GM19463 (cell line): ENCODE measurements at regions not wholly inside any gene's neighbourhood (a gene's known extent, or its start where the extent isn't known, plus 50 kb on each side); places are given as distances from the start of the nearest gene placed in this dataset.
"Not testable (repeated sequence)": the region's sequence is repeated elsewhere in the genome, so short reads cannot be mapped to it uniquely, and the experiment has no call there.

ENCODE experiments used
- ATAC-seq: cut with Tn5 transposase; IDR thresholded peaks from one replicate; pipeline ENCODE4 v1.9.1; 2021; ENCODE audit warnings: mild to moderate bottlenecking, moderate library complexity; ENCODE audit not compliant: unreplicated experiment

DNA sequence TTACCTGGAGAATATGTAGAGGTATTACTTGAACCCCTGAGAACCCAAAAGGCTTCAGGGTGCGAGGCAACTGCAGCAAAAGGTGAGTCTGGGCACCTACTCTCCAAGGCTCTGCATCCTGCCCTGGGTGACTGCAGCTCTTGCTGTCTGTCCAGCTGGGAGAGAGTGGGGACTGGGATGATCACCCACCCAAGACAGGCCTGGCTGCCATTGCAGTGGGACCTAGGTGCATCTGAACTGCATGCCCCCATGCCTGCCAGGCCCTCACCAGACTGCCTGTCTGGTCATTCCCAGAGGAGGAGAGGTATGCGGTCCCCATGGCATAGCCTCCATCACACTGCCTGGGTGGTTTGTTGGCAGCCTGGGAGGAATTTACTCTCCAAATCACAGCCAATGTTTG is 563.9 kb downstream of the TFAP2A start:
- ATAC-seq = no peak

DNA sequence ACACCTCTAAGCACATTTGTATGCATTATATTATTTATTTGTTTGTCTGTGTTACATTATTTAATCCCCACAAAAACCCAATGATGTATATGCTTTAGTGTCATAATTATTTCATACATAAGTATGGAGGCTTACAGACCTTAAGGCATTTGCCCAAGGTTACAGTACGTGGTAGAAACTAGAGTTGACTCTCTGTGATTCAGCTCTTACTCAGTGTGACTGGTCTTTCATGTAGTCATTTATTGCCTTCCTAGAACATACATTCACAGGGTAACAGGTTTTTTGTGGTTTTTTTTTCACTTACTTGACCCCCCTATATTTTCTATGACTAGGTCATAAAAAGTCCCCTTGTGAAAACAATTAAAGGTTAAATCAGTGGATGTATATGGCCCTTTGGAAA is 566.8 kb downstream of the TFAP2A start:
- no peak for ATAC-seq

DNA sequence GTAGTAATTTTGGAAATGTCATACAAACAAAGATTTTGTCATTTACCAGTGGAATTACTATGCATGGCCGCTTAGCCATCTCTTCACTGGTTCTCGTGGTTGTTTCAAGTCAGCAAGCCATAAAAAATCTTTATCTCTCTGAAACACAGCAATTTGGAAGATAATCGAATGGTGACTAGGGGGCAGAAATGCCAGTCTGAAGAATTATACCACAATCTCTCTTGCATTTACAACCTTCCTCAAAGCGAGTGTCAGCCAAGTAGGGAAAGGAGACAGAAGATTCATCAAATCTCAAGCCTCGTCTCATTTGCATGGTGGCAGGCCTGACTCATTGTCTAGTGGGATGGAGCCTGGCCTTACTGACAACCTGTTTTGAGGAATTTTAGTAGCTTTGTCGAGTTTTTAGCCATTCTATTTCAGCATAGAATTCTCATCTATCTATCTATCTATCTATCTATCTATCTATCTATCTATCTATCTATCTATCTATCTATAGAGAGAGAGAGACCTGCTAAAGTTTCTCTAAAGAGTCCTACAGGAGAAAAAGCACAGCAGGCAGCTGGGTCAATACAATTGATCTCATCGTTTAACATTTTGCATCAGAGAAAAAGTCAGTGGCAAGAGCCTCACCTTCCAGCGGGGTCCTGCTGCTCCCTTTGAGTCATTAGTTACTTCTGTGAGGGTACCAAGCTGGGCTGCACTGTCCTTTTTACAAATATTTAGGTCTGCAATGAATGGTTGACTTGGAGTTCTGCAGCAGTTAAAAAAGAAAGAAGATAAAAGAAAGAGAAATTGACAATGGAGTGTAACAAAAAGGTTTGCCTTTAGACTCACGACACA is 572.8 kb downstream of the TFAP2A start:
- no peak for ATAC-seq

DNA sequence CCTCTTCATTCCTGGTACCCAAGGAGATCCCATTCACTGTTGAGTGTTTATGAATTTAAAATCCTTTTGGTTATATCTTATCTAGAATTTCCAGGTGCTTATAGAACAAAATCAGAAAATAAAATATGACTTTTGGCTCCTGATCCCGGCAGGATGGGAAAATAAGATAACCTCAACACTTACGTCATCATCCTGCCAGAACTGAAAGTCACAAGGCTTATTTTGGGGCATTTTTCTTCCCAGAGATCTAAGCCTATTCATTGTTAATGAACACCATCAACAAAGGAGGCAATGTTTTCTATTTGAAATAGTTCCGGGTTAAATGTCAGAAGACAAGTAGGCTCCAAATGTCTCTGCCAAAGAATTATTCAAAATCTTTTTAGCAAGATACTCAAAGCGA is 580.6 kb downstream of the TFAP2A start:
- ATAC-seq = no peak

DNA sequence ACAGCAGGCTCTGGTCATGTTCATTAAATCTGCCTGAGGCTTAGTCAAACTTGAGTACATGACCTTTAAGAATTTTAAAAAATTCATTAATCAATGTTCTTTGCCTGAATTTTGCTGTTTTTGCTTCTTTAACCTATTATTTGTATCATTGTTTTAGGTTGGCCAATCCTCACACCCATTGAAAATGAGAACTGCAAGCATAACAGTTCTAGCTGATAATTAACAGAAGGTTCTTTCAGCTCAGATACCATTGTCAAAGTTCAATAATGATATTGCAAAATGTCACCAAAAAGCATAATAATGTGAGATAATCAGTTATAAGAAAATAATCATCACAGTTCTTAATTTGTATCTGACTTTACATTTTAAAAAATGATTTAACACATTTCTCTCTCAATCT is 583.1 kb downstream of the TFAP2A start:
- no peak for ATAC-seq

DNA sequence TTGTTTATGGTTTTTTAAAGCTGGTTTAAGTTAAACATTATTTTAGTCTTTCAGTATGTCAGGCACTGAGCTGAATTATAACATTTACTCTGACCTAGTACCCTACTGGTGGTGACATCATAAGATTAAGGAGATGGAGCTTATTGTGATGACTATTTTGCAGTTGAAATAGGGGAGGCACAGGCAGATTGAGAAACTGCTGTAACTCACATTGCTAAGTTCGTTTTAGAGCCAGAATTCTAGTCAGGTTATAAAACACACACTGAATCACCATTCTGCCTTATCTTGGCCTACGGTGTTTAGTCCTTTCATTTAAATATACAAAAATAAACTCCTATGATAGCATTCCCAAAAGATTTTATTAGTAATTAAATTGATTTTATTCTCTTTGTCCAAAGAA is 584.1 kb downstream of the TFAP2A start:
- no peak for ATAC-seq

DNA sequence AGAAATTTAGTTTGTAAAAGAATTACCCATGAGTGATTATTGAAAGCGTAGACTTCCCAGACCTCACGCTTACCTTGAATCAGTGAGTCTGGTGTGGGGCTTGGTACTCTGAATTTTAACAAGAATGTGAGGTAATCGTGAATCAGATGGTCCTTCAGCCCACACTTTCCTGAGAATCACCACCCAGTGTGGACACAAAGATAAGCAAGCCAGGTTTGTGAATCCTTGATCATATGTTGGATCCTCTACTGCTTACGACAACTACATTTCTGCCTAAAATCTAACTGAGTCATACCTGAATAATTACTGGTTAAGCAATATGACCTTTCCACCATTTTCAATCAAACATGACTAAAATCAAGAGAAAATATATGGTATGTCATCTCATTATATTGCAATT is 589.3 kb downstream of the TFAP2A start:
- no peak for ATAC-seq

DNA sequence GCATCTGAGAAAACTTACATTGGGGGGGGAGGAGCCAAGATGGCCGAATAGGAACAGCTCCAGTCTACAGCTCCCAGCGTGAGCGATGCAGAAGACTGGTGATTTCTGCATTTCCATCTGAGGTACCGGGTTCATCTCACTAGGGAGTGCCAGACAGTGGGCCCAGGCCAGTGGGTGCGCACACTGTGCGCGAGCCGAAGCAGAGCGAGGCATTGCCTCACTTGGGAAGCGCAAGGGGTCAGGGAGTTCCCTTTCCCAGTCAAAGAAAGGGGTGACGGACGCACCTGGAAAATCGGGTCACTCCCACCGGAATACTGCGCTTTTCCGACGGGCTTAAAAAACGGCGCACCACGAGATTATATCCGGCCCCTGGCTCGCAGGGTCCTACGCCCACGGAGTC is 604.1 kb downstream of the TFAP2A start:
- not testable (repeated sequence) for ATAC-seq

DNA sequence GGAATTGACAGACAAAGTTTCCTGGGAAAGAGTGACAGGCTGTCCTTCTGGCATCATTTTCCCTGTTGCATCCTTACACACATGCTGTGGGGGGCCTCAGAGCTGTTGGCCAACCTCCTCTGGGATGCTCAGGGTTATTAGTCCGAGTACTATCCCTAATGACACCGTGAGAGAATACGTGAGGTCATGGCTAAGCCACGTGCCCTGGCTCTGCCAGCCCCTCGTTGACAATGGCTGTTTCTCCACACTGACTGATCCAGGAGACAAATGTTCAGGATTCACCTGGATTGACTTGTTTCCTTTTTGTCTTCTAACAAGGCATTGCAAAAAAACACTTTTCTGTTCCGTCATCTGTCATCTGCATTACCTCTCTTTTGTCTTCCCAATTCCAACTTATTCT is 604.6 kb downstream of the TFAP2A start:
- ATAC-seq = no peak

DNA sequence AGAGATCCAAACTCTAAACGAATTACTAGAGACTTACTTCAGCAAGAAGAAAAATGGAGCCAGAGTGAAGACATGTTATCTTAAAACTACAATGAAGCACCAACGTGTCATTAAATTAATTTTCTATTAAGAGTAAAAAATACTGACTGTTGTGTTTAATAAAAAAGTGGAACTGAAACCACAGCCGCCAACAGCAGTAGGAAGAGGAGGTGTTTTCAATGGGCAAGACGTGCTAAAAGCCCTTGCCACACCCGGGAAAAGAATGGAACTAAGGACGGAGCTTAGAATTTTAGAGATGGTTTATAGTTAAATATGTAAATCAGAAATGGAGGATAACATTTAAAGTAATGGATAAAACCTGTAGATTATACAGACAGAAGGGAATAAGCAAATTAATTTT is 608.7 kb downstream of the TFAP2A start:
- no peak for ATAC-seq

DNA sequence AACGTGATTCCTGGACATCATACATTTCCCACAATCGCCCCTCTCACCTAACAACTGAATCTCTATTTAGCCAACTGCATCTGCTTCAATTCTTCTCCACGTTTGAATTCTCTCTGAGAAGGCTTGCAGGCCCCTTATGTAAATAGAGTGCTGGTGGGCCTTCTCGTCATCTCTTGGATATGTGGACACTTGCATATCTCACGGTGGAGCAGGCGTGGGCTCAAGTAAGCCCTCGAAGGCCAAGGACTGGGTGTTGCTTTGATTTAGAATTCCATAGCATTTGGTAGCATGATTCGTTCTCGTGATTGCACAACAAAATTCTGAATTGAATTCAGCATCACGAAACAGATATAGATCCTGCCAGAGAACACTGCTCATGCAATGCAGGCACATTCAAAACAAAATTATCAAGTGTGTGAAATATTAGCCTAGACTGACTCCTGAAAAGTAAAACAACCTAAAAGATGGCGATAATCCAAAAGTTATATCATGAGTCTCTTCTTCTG is 613.6 kb downstream of the TFAP2A start:
- no peak for ATAC-seq

DNA sequence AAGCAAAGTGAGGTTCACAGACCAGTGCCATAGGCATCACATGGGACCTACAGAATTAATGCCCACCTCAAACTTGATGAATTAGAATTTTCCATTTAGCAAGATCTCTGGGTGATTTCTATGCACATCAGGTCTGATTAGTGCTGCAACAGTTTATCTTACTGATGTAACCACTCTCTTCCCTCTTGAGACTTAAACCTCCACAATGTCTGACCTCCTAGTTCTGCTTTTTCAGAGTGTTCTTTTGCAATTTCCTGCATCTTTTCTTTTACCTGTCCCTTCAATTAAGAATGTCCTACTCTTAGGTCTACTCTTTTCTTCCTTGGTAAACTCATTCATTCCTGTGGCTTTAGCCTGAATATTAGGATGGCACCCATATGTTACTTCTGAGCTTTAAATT is 615.3 kb downstream of the TFAP2A start:
- no peak for ATAC-seq

DNA sequence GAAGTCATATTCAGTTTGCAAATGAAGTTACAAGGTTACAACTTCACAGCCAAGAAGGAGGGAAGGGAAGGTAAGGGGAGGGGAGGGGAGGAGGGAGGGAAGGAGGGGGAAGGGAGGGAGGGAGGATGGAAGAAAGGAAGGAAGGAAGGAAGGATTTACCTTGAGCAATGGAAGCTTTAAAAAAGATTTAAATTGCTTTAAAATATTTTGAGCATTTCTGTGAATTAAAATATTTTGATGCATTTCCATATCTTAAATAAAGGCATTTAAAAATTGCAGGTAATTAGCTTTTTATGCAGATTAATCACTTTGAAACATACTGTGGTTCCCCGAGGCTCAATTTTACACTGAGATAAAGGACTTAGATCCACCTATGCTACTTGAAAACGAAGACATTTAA is 618.0 kb downstream of the TFAP2A start:
- ATAC-seq = no peak

DNA sequence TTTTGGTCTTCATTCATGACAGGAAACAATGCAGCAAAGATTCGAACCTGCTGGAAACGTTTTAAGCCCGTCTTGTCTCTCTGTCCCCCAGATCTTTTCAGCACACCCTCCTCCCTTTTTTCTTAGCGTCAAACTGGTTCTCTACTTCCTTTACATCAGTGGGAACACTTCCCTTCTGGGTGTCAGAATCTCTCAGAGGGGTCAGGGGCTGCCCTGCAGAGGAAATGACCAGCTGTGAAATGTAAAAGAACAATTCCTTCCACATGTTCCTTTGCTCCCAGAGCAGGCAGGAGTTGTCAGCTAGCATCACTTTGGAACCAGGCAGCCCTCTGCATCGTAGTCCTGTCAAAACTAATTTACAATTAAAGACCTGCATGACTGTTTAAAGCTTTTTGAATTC is 619.0 kb downstream of the TFAP2A start:
- ATAC-seq = no peak

DNA sequence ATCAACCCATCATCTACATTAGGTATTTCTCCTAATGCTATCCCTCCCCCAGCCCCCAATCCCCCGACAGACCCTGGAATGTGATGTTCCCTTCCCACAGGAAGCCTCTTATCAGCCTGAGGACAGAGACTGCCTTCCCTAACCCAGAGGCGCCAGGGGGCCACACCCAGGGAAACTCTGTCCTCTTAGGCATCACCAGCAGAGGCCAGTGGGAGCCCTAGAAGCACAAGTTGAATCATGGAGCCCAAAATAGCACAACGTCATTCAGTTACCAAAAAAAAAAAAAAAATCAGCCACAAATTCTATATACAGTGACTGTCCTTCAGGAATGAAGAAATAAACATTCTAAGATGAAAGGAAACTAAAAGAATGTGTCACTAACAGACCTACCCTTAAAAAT is 625.7 kb downstream of the TFAP2A start:
- ATAC-seq = no peak

DNA sequence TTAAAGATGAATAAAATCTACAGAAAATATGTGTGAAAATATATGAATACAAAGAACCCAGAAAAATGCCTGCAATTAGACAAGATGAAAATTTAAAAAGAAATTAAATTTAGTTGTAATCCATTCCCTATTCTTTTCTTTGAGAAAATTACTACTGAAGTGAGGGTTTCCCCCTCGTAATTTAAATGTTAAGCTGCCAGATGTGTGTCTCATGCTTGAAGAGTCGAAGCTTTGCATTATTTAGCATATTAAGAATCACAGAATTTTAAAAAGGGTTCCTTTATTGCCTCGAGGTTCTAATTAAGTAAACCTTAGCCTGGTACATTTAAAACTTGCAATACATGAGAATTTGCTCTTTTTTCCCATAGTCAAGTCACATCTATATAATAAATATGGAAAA is 630.1 kb downstream of the TFAP2A start:
- no peak for ATAC-seq

DNA sequence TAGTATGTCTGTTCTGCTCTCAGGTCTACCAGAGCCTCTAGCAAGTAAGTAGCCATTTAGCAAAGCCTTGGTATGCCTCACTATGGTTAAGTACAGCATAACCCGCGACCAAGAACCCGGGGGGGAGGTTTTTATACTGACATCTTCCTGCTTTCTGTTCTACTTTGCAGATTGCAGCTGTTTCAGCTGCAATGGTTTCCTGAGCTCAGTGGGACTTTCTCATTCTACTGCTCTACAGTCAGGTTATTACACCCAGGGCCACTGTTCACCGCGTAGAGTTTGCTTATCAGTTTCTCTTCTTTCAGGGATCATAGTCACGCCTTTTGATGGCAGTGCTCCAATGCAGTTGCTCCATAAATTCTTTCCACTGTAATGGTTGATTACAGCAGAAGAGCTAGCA is 631.3 kb downstream of the TFAP2A start:
- ATAC-seq = no peak

DNA sequence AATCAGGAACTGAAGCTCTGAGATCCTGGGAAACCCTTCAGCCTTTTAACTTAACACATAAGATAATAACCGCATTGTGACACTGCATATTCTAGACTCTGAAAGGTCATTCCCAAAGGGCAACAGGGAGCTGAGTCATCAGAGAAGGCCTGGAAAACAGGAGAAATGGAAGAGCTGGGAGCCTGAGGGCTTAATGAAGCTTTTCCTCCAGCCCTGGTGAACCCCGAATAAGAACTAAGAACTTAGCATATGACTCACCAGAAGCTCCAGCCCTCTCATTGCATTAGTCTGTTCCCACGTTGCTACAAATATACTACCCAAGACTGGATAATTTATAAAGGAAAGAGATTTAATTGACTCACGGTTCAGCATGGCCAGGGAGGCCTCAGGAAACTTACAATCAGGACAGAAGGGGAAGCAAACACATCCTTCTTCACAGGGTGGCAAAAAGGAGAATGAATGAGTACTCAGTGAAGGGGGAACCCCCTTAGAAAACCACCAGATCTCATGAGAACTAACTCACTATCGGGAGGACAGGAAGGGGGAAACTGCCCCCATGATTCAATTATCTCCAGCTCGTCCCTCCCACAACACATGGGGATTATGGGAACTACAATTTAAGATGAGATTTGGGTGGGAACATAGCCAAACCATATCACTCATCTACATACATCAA is 648.5 kb downstream of the TFAP2A start:
- peak; percentile 53 for ATAC-seq

DNA sequence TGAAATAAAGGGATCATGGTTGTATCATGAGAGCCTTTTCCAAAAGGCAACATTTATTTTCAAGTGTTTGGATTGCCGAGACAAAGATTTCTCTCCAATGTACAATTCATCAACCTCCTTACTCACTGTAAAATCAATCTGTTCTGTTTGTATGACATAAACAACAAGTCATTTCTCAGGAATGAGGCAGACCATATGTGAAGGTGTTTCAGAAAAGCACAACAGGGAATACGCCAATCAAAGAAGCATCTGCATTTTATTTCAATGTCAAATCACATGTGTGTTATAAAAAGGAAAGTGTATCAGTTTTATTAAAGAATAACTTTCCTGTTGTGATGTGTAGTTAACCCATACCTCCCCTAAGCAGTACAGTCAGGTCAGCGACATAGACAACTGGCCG is 653.7 kb downstream of the TFAP2A start:
- ATAC-seq = no peak

DNA sequence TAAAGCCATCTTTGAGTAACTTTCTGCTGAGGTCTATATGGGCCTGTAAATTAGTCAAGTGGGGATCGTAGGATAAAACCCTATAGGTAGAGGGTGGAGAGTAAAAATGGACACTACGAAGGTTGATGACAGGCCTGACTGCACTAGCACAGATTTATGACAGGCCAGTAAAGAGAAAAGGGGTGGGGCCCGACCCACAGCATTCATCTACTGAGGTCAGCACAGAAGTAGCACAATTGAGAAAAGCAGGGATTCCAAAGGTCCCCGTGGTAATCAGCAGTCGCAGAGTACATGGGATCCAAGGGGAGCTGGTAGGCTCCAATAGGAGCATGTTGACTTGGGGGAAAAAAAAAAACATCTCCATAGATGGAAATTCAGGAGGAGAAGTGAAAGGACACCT is 660.4 kb downstream of the TFAP2A start:
- no peak for ATAC-seq

DNA sequence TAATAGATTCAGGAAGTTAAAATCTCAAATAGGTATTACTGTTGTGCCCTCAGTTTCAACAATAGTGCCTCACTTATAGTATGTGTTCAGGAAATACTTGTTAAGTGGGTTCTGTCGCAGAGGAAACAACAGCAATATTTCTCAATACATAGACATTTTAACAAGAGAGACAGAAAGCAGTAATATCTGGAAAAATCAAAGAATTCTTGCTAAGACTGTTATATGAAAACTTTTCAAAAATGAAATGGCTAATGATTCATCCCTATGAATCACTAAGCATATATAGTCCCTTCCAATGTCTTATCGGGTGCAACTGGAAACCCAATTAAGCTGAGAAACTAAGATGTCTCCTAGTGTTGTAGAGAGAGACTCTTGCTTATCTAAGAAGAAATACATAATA is 668.9 kb downstream of the TFAP2A start:
- no peak for ATAC-seq

DNA sequence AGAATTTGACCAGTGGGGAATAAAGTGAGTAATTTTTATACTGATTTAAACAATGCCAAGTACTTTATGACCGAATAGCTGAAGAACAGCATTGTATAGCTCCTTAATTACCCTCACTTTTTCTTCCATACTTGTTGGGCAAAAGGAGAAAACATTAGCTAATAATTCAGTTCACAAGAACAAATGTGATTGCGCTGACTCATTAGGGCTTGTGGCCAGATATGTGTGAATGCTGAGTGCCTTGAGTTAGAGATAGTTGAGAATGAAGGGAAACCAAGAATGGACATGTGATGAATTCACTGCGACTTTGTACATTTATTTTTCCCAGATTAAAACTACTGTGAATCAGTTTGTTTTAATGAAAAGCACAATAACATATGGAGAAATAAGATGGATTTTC is 669.4 kb downstream of the TFAP2A start:
- no peak for ATAC-seq
